ENCODE measurements at regions not wholly inside any gene's neighbourhood (a gene's known extent, or its start where the extent isn't known, plus 50 kb on each side); places are given as distances from the start of the nearest gene placed in this dataset.

DNA sequence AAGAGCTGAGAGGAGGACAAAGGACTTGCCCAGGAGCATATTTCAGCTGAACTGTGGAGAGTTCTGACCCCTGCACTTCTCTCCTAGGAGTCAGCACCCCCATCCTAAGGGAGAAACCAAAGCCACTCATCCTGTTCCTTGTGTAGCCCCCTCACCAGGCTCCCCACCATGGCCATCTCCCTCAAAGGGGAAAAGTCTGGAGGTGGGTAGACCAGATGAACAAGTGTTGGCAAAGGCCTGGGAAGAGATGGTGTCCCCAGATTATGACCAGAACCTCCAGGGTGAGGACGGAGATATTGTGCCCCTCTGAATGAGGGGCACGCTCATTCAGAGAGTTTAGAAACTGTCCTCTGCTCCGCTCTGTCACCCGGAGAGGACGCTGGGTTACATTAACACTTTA, 880.0 kb downstream of the BRD1 start:
- TF ChIP-seq, protein P1, sequence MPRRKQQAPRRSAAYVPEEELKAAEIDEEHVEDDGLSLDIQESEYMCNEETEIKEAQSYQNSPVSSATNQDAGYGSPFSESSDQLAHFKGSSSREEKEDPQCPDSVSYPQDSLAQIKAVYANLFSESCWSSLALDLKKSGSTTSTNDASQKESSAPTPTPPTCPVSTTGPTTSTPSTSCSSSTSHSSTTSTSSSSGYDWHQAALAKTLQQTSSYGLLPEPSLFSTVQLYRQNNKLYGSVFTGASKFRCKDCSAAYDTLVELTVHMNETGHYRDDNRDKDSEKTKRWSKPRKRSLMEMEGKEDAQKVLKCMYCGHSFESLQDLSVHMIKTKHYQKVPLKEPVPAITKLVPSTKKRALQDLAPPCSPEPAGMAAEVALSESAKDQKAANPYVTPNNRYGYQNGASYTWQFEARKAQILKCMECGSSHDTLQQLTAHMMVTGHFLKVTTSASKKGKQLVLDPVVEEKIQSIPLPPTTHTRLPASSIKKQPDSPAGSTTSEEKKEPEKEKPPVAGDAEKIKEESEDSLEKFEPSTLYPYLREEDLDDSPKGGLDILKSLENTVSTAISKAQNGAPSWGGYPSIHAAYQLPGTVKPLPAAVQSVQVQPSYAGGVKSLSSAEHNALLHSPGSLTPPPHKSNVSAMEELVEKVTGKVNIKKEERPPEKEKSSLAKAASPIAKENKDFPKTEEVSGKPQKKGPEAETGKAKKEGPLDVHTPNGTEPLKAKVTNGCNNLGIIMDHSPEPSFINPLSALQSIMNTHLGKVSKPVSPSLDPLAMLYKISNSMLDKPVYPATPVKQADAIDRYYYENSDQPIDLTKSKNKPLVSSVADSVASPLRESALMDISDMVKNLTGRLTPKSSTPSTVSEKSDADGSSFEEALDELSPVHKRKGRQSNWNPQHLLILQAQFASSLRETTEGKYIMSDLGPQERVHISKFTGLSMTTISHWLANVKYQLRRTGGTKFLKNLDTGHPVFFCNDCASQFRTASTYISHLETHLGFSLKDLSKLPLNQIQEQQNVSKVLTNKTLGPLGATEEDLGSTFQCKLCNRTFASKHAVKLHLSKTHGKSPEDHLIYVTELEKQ (tag by site-specific recombination; IDR thresholded peaks at IDR 0.05; ENCODE audit: borderline replicate concordance): no peak
- TF ChIP-seq, protein P2, sequence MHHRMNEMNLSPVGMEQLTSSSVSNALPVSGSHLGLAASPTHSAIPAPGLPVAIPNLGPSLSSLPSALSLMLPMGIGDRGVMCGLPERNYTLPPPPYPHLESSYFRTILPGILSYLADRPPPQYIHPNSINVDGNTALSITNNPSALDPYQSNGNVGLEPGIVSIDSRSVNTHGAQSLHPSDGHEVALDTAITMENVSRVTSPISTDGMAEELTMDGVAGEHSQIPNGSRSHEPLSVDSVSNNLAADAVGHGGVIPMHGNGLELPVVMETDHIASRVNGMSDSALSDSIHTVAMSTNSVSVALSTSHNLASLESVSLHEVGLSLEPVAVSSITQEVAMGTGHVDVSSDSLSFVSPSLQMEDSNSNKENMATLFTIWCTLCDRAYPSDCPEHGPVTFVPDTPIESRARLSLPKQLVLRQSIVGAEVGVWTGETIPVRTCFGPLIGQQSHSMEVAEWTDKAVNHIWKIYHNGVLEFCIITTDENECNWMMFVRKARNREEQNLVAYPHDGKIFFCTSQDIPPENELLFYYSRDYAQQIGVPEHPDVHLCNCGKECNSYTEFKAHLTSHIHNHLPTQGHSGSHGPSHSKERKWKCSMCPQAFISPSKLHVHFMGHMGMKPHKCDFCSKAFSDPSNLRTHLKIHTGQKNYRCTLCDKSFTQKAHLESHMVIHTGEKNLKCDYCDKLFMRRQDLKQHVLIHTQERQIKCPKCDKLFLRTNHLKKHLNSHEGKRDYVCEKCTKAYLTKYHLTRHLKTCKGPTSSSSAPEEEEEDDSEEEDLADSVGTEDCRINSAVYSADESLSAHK (tag by site-specific recombination; IDR thresholded peaks at IDR 0.05): no peak
- no peak for TF ChIP-seq ZNF140 (tag by site-specific recombination; IDR thresholded peaks at IDR 0.05)
- TF ChIP-seq ZNF670 (tag by site-specific recombination; IDR thresholded peaks at IDR 0.05; ENCODE audit: low read depth): no peak
- no peak for TF ChIP-seq ZNF2 (tag by site-specific recombination; IDR thresholded peaks at IDR 0.05)
- TF ChIP-seq ZNF133 (tag by site-specific recombination; IDR thresholded peaks at IDR 0.05): no peak
- TF ChIP-seq, protein P3, sequence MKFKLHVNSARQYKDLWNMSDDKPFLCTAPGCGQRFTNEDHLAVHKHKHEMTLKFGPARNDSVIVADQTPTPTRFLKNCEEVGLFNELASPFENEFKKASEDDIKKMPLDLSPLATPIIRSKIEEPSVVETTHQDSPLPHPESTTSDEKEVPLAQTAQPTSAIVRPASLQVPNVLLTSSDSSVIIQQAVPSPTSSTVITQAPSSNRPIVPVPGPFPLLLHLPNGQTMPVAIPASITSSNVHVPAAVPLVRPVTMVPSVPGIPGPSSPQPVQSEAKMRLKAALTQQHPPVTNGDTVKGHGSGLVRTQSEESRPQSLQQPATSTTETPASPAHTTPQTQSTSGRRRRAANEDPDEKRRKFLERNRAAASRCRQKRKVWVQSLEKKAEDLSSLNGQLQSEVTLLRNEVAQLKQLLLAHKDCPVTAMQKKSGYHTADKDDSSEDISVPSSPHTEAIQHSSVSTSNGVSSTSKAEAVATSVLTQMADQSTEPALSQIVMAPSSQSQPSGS (tag by site-specific recombination; IDR thresholded peaks at IDR 0.05; ENCODE audit: low read depth): no peak
- TF ChIP-seq ZNF585B (tag by site-specific recombination; IDR thresholded peaks at IDR 0.05): no peak
- no peak for TF ChIP-seq MYNN (tag by site-specific recombination; IDR thresholded peaks at IDR 0.05; ENCODE audit: borderline replicate concordance)
- no peak for TF ChIP-seq BCL11B (tag by site-specific recombination; IDR thresholded peaks at IDR 0.05; ENCODE audit: low read depth)
- TF ChIP-seq ZNF112 (tag by site-specific recombination; IDR thresholded peaks at IDR 0.05): no peak
- TF ChIP-seq HOXD13 (CRISPR knock-in tag; IDR thresholded peaks at IDR 0.05; ENCODE audit: borderline replicate concordance): no peak
- TF ChIP-seq TRIM28 (IDR thresholded peaks at IDR 0.05; ENCODE audit: borderline replicate concordance, low read length): no peak
- no peak for TF ChIP-seq ZNF416 (tag by site-specific recombination; IDR thresholded peaks at IDR 0.05)
- no peak for TF ChIP-seq ZSCAN23 (tag by site-specific recombination; IDR thresholded peaks at IDR 0.05)
- no peak for TF ChIP-seq ZNF214 (tag by site-specific recombination; IDR thresholded peaks at IDR 0.05; ENCODE audit: borderline replicate concordance)
- no peak for TF ChIP-seq ZNF701 (tag by site-specific recombination; IDR thresholded peaks at IDR 0.05)
- ChIA-PET CTCF (no interaction called here), POLR2A (no interaction called here)
- no peaks in the 10 kb centered on the region for H3K4me1 ChIP-seq (ENCODE audit: control insufficient read depth, insufficient read depth, low read length)
- H3K9me3 ChIP-seq (ENCODE audit: control insufficient read depth, insufficient read depth, low read depth, low read length): no peaks in the 10 kb centered on the region
- no peak overlapping the region for H3K4me3 ChIP-seq (ENCODE audit: low read depth, low read length)
- no peaks in the 10 kb centered on the region for H3K36me3 ChIP-seq (ENCODE audit: control insufficient read depth in 2 of 2, insufficient read depth in 1 of 2, low read length in 2 of 2)
- H3K27ac ChIP-seq (ENCODE audit: extremely low read depth, low read depth, low read length): no peak overlapping the region

- H3K27ac ChIP-seq (ENCODE audit: extremely low read depth, low read depth, low read length): no peak overlapping the region
- no peak overlapping the region for H3K4me3 ChIP-seq (ENCODE audit: low read depth, low read length)
- ChIA-PET POLR2A (no interaction called here), CTCF (interaction anchor here (0.6 to 0.8 kb wide), 2 partner anchors 20 to 961 kb away, joined by 3 read pairs; no protein-coding TSS in a partner anchor)
- no peaks in the 10 kb centered on the region for H3K36me3 ChIP-seq (ENCODE audit: control insufficient read depth in 2 of 2, insufficient read depth in 1 of 2, low read length in 2 of 2)
- no peaks in the 10 kb centered on the region for H3K9me3 ChIP-seq (ENCODE audit: control insufficient read depth, insufficient read depth, low read depth, low read length)
- no peaks in the 10 kb centered on the region for H3K4me1 ChIP-seq (ENCODE audit: control insufficient read depth, insufficient read depth, low read length)
- no peak for TF ChIP-seq ZNF544 (tag by site-specific recombination; IDR thresholded peaks at IDR 0.05)
- TF ChIP-seq ZNF112 (tag by site-specific recombination; IDR thresholded peaks at IDR 0.05): no peak
- no peak for TF ChIP-seq BCL6B (tag by site-specific recombination; IDR thresholded peaks at IDR 0.05)
- TF ChIP-seq ZNF169 (tag by site-specific recombination; IDR thresholded peaks at IDR 0.05): no peak
- TF ChIP-seq ZNF292 (tag by site-specific recombination; IDR thresholded peaks at IDR 0.05; ENCODE audit: borderline replicate concordance, low read depth): no peak
- no peak for TF ChIP-seq ZNF114 (tag by site-specific recombination; IDR thresholded peaks at IDR 0.05)
- no peak for TF ChIP-seq HOXC10 (CRISPR knock-in tag; IDR thresholded peaks at IDR 0.05)
- no peak for TF ChIP-seq ZNF660 (tag by site-specific recombination; IDR thresholded peaks at IDR 0.05)
- TF ChIP-seq IKZF3 (tag by site-specific recombination; IDR thresholded peaks at IDR 0.05): no peak
Measured at GRCh38 chr22:48945621-48946458, 881.8 kb downstream of the BRD1 start.
